ENCODE measurements at regions not wholly inside any gene's neighbourhood (a gene's known extent, or its start where the extent isn't known, plus 50 kb on each side); places are given as distances from the start of the nearest gene placed in this dataset.

GRCh38 chr6:14713008-14713960 lies 532.6 kb upstream of the JARID2 start:
- DNase-seq (ENCODE audit: low read depth), result peak; percentile 92

DNA sequence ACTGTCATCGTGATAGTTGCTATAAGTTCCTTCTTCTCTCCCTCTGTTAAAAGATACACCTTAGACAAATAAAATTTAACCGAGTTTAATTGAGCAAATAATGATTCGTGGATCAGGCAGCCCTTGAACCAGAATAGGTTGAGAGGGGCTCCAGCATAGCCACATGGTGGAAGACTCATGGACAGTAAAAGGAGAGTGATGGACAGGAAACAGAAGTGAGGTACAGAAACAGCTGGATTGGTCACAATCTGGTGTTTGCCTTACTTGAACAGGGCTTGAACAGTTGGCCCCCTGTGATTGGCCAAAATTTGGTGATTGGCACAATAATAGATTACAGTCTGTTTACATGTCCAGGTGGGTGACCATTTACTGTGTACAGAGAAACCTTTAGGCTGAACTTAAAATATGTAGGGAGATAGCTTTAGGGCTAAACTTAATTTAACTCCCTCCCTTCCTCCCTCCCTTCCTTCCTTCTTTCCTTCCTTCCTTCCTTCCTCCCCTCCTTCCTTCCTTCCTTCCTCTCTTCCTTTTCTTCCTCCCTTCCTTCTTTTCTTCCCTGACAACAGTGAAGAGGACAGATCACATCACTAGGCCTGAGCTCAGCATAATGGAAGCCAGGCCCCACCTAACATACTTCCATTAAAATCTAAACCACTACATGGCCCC lies 531.8 kb upstream of the JARID2 start:
- no peak for DNase-seq (ENCODE audit: low read depth)

- no peak for DNase-seq (ENCODE audit: low read depth)
These were observed 530.8 kb upstream of the JARID2 start for GRCh38 chr6:14715076-14715475.

DNA sequence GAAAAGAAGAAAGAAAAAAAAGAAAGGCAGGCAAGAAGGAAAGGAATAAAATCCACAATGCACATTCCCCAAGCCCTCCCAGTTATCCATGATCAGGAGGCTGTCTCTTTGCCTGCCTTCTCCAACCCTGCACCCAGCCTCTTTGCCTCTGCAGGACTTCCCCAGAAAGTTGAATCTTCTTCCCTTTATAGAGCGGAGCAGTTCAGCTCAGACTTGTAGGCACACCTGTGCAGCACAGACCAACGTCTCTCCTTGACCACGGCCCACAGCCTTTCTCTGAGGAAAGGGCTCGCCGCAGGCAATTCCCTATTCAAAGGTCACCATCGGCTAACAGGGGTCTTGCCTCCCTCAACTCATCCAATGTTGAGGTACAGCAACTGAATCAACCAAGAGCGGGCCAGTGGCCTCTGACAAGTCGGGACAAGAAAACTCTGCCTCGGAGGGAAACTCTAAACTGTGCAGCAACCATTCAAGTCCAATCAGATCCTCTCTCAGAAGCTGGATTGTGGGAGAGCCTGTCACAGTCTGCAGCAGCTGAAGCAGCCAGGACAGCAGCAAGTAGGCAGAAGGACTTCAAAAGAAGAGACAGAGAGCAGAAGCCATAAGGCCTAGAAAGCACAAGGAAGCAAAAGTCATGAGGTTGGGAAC lies 529.2 kb upstream of the JARID2 start:
- no peak for DNase-seq (ENCODE audit: low read depth)

GRCh38 chr6:14717307-14717706 lies 528.6 kb upstream of the JARID2 start:
- DNase-seq (ENCODE audit: low read depth), result no peak

GRCh38 chr6:14718861-14719260 lies 527.0 kb upstream of the JARID2 start:
- no peak for DNase-seq (ENCODE audit: low read depth)

GRCh38 chr6:14719270-14719669 lies 526.6 kb upstream of the JARID2 start:
- no peak for DNase-seq (ENCODE audit: low read depth)

- DNase-seq (ENCODE audit: low read depth), result no peak
These were observed 525.3 kb upstream of the JARID2 start for GRCh38 chr6:14720411-14721102.

- no peak for DNase-seq (ENCODE audit: low read depth)
These were observed 524.6 kb upstream of the JARID2 start for GRCh38 chr6:14721103-14721758.

DNA sequence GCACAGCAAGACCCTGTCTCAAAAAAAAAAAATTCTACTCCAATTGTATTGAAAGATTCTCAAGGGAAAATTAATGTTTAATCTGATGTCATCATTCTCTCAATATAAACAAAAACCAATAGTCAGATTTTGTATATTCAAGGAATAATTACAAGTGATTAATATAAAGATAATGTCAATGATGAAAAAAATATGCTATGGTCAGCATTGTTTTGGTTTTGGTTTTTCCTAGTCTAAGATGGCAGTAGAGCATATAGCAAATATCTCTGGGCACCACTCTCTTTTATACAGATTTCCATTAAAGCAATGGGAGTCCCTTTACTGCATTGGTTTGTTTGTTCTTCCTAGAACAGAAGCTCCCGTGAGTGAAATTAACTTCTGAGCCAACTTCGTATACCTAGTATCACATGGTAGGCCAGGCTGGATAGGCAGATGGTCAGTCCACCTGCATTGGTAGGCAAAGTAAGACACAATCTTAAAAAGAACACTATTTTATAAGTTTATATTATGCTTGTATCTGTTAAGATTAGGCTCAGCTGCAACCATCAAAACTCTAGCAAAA lies 523.8 kb upstream of the JARID2 start:
- no peak for DNase-seq (ENCODE audit: low read depth)

- no peak for DNase-seq (ENCODE audit: low read depth)
These were observed 523.2 kb upstream of the JARID2 start for GRCh38 chr6:14722704-14723103.

DNA sequence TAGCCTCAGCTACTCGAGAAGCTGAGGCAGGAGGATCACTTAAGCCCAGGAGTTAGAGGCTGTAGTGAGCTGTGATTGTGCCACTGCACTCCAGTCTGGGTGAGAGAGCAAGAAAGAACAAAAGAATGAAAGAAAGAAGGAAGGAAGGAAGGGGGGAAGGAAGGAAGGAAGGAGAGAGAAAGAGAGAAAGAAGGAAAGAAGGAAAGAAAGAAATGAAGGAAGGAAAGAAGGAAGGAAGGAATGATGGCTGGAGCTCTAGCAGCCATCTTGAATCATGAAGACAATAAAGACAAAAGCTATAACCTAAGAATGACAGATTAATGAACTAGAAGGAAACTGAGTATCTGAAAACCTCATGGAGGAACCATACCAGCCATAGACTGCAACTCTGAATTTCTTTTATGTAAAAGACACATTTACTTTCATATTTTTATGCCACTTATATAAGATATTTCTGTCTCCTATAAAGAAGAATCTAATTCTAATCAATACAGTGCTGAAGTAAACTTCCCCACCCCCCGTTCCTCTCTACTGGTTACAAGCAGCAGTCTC lies 522.3 kb upstream of the JARID2 start:
- DNase-seq (ENCODE audit: low read depth), result no peak

- no peak for DNase-seq (ENCODE audit: low read depth)
These were observed 521.3 kb upstream of the JARID2 start for GRCh38 chr6:14724549-14724948.

DNA sequence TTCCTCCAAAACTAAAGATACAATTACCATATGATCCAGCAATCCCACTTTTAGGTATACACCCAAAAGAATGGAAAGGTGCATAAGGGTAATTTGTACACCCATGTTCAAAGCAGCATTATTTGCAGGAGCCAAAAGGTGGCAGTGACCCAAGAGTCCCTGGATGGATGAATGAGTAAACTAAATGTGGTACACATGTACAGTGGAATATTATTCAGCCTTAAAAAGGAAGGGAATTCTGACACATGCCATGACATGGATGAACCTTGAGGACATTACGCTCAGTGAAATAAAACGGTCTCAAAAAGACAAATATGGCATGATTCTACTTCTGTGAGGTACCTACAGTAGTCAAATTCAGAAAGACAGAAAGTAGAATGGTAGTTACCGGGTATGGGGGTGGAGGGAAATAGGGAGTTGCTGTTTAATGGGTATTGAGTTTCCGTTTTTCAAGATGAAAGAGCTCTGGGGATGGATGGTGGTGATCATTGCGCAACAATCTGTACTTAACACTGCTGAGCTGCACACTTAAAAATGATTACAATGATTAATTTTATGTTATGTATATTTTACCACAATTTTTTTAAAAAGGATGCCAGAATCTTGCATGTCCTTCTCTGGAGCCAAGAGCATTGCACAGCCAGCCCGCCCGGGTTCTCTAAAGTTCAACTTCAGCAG lies 518.9 kb upstream of the JARID2 start:
- no peak for DNase-seq (ENCODE audit: low read depth)

GRCh38 chr6:14727494-14728395 lies 518.1 kb upstream of the JARID2 start:
- DNase-seq (ENCODE audit: low read depth), result no peak

DNA sequence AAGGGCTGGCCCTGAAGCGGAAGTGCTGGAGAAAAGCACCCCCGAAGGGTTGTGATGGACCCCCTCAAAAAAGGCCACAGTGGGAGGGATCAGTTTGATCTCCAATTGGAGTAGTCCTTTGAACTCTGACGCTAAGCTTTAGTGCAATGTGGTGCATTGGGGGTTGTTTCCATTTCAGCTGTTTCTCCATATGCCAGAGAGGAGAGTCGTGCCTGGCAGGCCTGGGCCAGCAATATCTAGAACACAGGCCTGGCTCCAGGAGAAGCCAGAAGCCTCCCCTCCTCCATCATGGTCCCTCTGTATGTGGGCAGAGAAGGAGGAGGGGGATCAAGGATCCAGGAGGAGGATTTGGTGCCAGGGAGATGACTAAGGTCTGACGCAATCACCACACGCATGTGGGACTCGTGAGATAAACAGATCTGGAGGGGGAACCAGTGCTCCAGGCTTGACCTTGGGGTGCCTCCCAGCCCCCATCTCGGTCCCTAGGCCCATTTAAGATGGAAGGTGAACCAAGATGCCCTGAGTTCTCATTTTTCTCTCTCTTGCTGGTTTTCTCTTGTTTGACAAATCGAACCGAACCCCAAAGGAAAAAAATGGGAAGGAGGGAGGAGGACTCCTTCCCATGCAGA lies 517.4 kb upstream of the JARID2 start:
- peak; percentile 57 for DNase-seq (ENCODE audit: low read depth)

- no peak for DNase-seq (ENCODE audit: low read depth)
These were observed 516.6 kb upstream of the JARID2 start for GRCh38 chr6:14729129-14729871.

GRCh38 chr6:14730654-14731053 lies 515.2 kb upstream of the JARID2 start:
- no peak for DNase-seq (ENCODE audit: low read depth)

All from Daoy (cell line).